Esophagus muscularis mucosa (tissue), 4 donors: ENCODE measurements at regions not wholly inside any gene's neighbourhood (a gene's known extent, or its start where the extent isn't known, plus 50 kb on each side); places are given as distances from the start of the nearest gene placed in this dataset.

Experiments
- DNase-seq: peaks from one replicate; pipeline ENCODE4 v3.0.0-alpha.2; 2017; ENCODE audit errors: extremely low spot score
- H3K27ac ChIP-seq, 4 donors: fragments of 200-600 bp; sonication (generic); replicated peaks in 1 of 4; 1 replicate in 3 of 4; 2 replicates in 1 of 4; pipeline ENCODE4 v1.5.1; 2016 to 2019; ENCODE audit warnings: mild to moderate bottlenecking in 1 of 4
- H3K27me3 ChIP-seq, 4 donors: fragments of 200-600 bp; sonication (generic); one replicate each; pipeline versions ENCODE4 v1.5.1 to v1.6.0; 2016 to 2019
- H3K36me3 ChIP-seq, 4 donors: fragments of 200-600 bp; sonication (generic); one replicate each; pipeline ENCODE4 v1.5.1; 2016 to 2019
- H3K4me1 ChIP-seq, 4 donors: fragments of 200-600 bp; sonication (generic); one replicate each; pipeline ENCODE4 v1.5.1; 2016 to 2019
- H3K4me3 ChIP-seq, 4 donors: fragments of 200-600 bp; sonication (generic); 1 replicate in 2 of 4; 2 replicates in 2 of 4; pipeline ENCODE4 v1.5.1; 2016 to 2019; ENCODE audit warnings: mild to moderate bottlenecking in 4 of 4, moderate library complexity in 1 of 4
- H3K9me3 ChIP-seq, 4 donors: fragments of 200-600 bp; sonication (generic); 1 replicate in 3 of 4; 2 replicates in 1 of 4; pipeline ENCODE4 v1.5.1; 2016 to 2019
- CTCF ChIP-seq, 3 experiments: fragments of 200-600 bp in 2 of 3; fragments of 450-650 bp in 1 of 3; sonication (generic) in 2 of 3; IDR thresholded peaks; one replicate each; pipeline ENCODE4 v1.5.1; 2017 to 2019; ENCODE audit warnings: antibody characterized with exemption in 3 of 3, mild to moderate bottlenecking in 2 of 3, moderate library complexity in 1 of 3
- EP300 ChIP-seq: sonication (generic); formaldehyde crosslinking; IDR thresholded peaks from one replicate; pipeline ENCODE4 v1.6.1; 2017; ENCODE audit warnings: antibody characterized with exemption
- POLR2A ChIP-seq: fragments of 450-650 bp; IDR thresholded peaks from one replicate; pipeline ENCODE4 v1.6.1; 2017; ENCODE audit warnings: antibody characterized with exemption, moderate library complexity, mild to moderate bottlenecking, low read depth
- POLR2AphosphoS5 ChIP-seq, 2 donors: sonication (generic); formaldehyde crosslinking; IDR thresholded peaks; one replicate each; pipeline ENCODE4 v1.6.1; 2017; ENCODE audit warnings: antibody characterized with exemption in 2 of 2
- WGBS: methylation state at CpG from one replicate; pipeline ENCODE4 v1.1.5; 2018; 5-methylcytosine and 5-hydroxymethylcytosine counted together
- intact Hi-C: fragments of 100-400 bp; cut with DNase I; formaldehyde crosslinking; loops from one replicate; pipeline ENCODE4 v1.15.1; 2023

GRCh38 chr11:19526119-19526518 is 186.5 kb upstream of the NAV2 start:
- Histone ChIP-seq H3K9me3 (no peaks in the 10 kb centered on the region), H3K4me1 (no peaks in the 10 kb centered on the region), H3K4me3 (no peak overlapping the region), H3K27ac (no peak overlapping the region), H3K27me3 (peaks cover 0 to 10% (median 0%) of the 10 kb centered on the region in 4 donors), H3K36me3 (no peaks in the 10 kb centered on the region)
- DNase-seq: no peak
- intact Hi-C loops: no loop called here
- WGBS: 79% methylated on average over 2 of the region's 2 CpGs
- TF ChIP-seq CTCF (IDR thresholded peaks at IDR 0.05): no peak
- no peak for TF ChIP-seq EP300
- no peak for TF ChIP-seq POLR2A
- TF ChIP-seq POLR2AphosphoS5 (IDR thresholded peaks at IDR 0.05): no peak

GRCh38 chr11:19525714-19526113 is 186.9 kb upstream of the NAV2 start:
- Histone ChIP-seq H3K27me3 (peaks cover 0 to 10% (median 0%) of the 10 kb centered on the region in 4 donors), H3K27ac (no peak overlapping the region), H3K36me3 (no peaks in the 10 kb centered on the region), H3K4me1 (no peaks in the 10 kb centered on the region), H3K9me3 (no peaks in the 10 kb centered on the region), H3K4me3 (no peak overlapping the region)
- 90% methylated on average over 5 of the region's 5 CpGs for WGBS
- TF ChIP-seq EP300: no peak
- DNase-seq: no peak
- intact Hi-C loops: no loop called here

GRCh38 chr11:19525276-19525675 is 187.4 kb upstream of the NAV2 start:
- Histone ChIP-seq H3K27me3 (peaks cover 0 to 10% (median 0%) of the 10 kb centered on the region in 4 donors), H3K4me1 (no peaks in the 10 kb centered on the region), H3K36me3 (no peaks in the 10 kb centered on the region), H3K4me3 (no peak overlapping the region), H3K9me3 (no peaks in the 10 kb centered on the region), H3K27ac (no peak overlapping the region)
- intact Hi-C loops: no loop called here
- DNase-seq: no peak
- 89% methylated on average over 7 of the region's 7 CpGs for WGBS
- TF ChIP-seq CTCF (IDR thresholded peaks at IDR 0.05): no peak
- TF ChIP-seq EP300: no peak
- TF ChIP-seq POLR2AphosphoS5 (IDR thresholded peaks at IDR 0.05): no peak
- no peak for TF ChIP-seq POLR2A

- Histone ChIP-seq H3K4me1 (no peaks in the 10 kb centered on the region), H3K27me3 (peaks cover 0 to 1% (median 0%) of the 10 kb centered on the region in 4 donors), H3K9me3 (no peaks in the 10 kb centered on the region), H3K27ac (no peak overlapping the region), H3K36me3 (no peaks in the 10 kb centered on the region), H3K4me3 (no peak overlapping the region)
- WGBS: 45% methylated on average over 7 of the region's 8 CpGs
- intact Hi-C loops: no loop called here
- DNase-seq: no peak
- TF ChIP-seq CTCF (IDR thresholded peaks at IDR 0.05) (no peak), POLR2A (no peak), EP300 (no peak), POLR2AphosphoS5 (IDR thresholded peaks at IDR 0.05) (no peak)
Measured at GRCh38 chr11:19524171-19524671, 188.4 kb upstream of the NAV2 start.

- Histone ChIP-seq H3K9me3 (no peaks in the 10 kb centered on the region), H3K27ac (no peak overlapping the region), H3K4me1 (no peaks in the 10 kb centered on the region), H3K27me3 (no peaks in the 10 kb centered on the region), H3K36me3 (no peaks in the 10 kb centered on the region), H3K4me3 (no peak overlapping the region)
- 90% methylated on average over 5 of the region's 5 CpGs for WGBS
- intact Hi-C loops: no loop called here
- DNase-seq: no peak
- no peak for TF ChIP-seq POLR2AphosphoS5 (IDR thresholded peaks at IDR 0.05)
- no peak for TF ChIP-seq CTCF (IDR thresholded peaks at IDR 0.05)
- no peak for TF ChIP-seq EP300
- no peak for TF ChIP-seq POLR2A
Measured at GRCh38 chr11:19520681-19521080, 192.0 kb upstream of the NAV2 start.
